GM21528 (cell line): ENCODE measurements at regions not wholly inside any gene's neighbourhood (a gene's known extent, or its start where the extent isn't known, plus 50 kb on each side); places are given as distances from the start of the nearest gene placed in this dataset.
A peak's percentile ranks its signal among the peaks of the same experiment; 100 is the strongest.
"Not testable (repeated sequence)": the region's sequence is repeated elsewhere in the genome, so short reads cannot be mapped to it uniquely, and the experiment has no call there.

Experiments used
- ATAC-seq: cut with Tn5 transposase; IDR thresholded peaks from one replicate; pipeline ENCODE4 v1.9.1; 2021; ENCODE audit warnings: mild to moderate bottlenecking, moderate library complexity; ENCODE audit not compliant: unreplicated experiment, low FRiP score

- no peak for ATAC-seq
Observed at GRCh38 chr12:66768293-66768692, 89.4 kb upstream of the GRIP1 start.

GRCh38 chr12:66774929-66775328 lies 96.1 kb upstream of the GRIP1 start:
- no peak for ATAC-seq

GRCh38 chr12:66775871-66776270 lies 97.0 kb upstream of the GRIP1 start:
- ATAC-seq, result no peak

GRCh38 chr12:66776974-66777373 lies 98.1 kb upstream of the GRIP1 start:
- peak; percentile 99 for ATAC-seq

- no peak for ATAC-seq
Observed at GRCh38 chr12:66779466-66779865, 100.6 kb upstream of the GRIP1 start.

GRCh38 chr12:66786531-66787308 lies 107.8 kb upstream of the GRIP1 start:
- no peak for ATAC-seq

- ATAC-seq, result no peak
Observed at GRCh38 chr12:66799551-66799950, 120.7 kb upstream of the GRIP1 start.

- ATAC-seq, result no peak
Observed at GRCh38 chr12:66800046-66800445, 121.2 kb upstream of the GRIP1 start.

- ATAC-seq, result no peak
Observed at GRCh38 chr12:66803930-66804329, 125.1 kb upstream of the GRIP1 start.

GRCh38 chr12:66804563-66804974 lies 125.7 kb upstream of the GRIP1 start:
- no peak for ATAC-seq

- ATAC-seq, result no peak
Observed at GRCh38 chr12:66808606-66809005, 129.7 kb upstream of the GRIP1 start.

- no peak for ATAC-seq
Observed at GRCh38 chr12:66813137-66813892, 134.4 kb upstream of the GRIP1 start.

GRCh38 chr12:66819587-66819986 lies 140.7 kb upstream of the GRIP1 start:
- ATAC-seq, result no peak

GRCh38 chr12:66822961-66823360 lies 144.1 kb upstream of the GRIP1 start:
- ATAC-seq, result no peak

- ATAC-seq, result no peak
Observed at GRCh38 chr12:66823857-66824570, 145.1 kb upstream of the GRIP1 start.

- ATAC-seq, result not testable (repeated sequence)
Observed at GRCh38 chr12:66825921-66826320, 147.0 kb upstream of the GRIP1 start.

- ATAC-seq, result no peak
Observed at GRCh38 chr12:66829660-66830325, 150.9 kb upstream of the GRIP1 start.

GRCh38 chr12:66831495-66831894 lies 152.6 kb upstream of the GRIP1 start:
- no peak for ATAC-seq

- ATAC-seq, result no peak
Observed at GRCh38 chr12:66832997-66833396, 154.1 kb upstream of the GRIP1 start.

- ATAC-seq, result no peak
Observed at GRCh38 chr12:66836623-66837310, 157.9 kb upstream of the GRIP1 start.
